WTC11 (cell line): ENCODE measurements at regions not wholly inside any gene's neighbourhood (a gene's known extent, or its start where the extent isn't known, plus 50 kb on each side); places are given as distances from the start of the nearest gene placed in this dataset.

Source experiments
- ATAC-seq: fragments of 200-7000 bp; cut with Tn5 transposase; 2 replicates; pipeline ENCODE4 v1.10.0; 2021; ENCODE audit warnings: mild to moderate bottlenecking, moderate library complexity
- CTCF ChIA-PET: fragments of 300-600 bp; sonication (Branson Sonifier 250); formaldehyde crosslinking; loops from one replicate; lab custom pipeline; 2021; ENCODE audit warnings: antibody characterized with exemption; lab: Charles Lee
- POLR2A ChIA-PET: fragments of 350-600 bp; sonication (Branson Sonifier 250); formaldehyde crosslinking; loops from one replicate; lab custom pipeline; 2021; ENCODE audit warnings: antibody characterized with exemption; lab: Charles Lee
- DNase-seq: peaks from one replicate; pipeline ENCODE4 v3.0.0; 2021; ENCODE audit warnings: low spot score
- H3K27ac Mint-ChIP-seq: 2 replicates; pipeline ENCODE4 v1.8.0; 2021; ENCODE audit warnings: mixed read lengths
- H3K27me3 Mint-ChIP-seq: 2 replicates; pipeline ENCODE4 v1.8.0; 2021; ENCODE audit warnings: low read depth, mild to moderate bottlenecking, moderate library complexity, mixed read lengths
- H3K36me3 Mint-ChIP-seq: 2 replicates; pipeline ENCODE4 v1.8.0; 2021; ENCODE audit warnings: mixed read lengths
- H3K4me1 Mint-ChIP-seq: 2 replicates; pipeline ENCODE4 v1.8.0; 2022; ENCODE audit warnings: mixed read lengths
- H3K4me3 Mint-ChIP-seq: 2 replicates; pipeline ENCODE4 v1.8.0; 2021; ENCODE audit warnings: mild to moderate bottlenecking, moderate library complexity, mixed read lengths
- H3K9me3 Mint-ChIP-seq: 2 replicates; pipeline ENCODE4 v1.8.0; 2021; ENCODE audit warnings: mixed read lengths
- ATF1 ChIP-seq: sonication (generic); formaldehyde crosslinking; IDR thresholded peaks from 2 replicates; pipeline ENCODE4 v1.8.1; 2023; ENCODE audit warnings: mild to moderate bottlenecking, moderate library complexity, missing genetic modification reagents
- CREM ChIP-seq: sonication (generic); formaldehyde crosslinking; IDR thresholded peaks from 2 replicates; pipeline ENCODE4 v1.8.1; 2022; ENCODE audit warnings: mild to moderate bottlenecking, missing genetic modification reagents, moderate library complexity
- ESRRA ChIP-seq: sonication (generic); formaldehyde crosslinking; IDR thresholded peaks from 2 replicates; pipeline ENCODE4 v1.8.1; 2022; ENCODE audit warnings: mild to moderate bottlenecking, missing genetic modification reagents, borderline replicate concordance
- HMGA2 ChIP-seq: fragments of 250-450 bp; sonication (Bioruptor Pico); IDR thresholded peaks from 2 replicates; pipeline ENCODE4 v1.4.0; 2021; ENCODE audit warnings: mild to moderate bottlenecking, moderate library complexity
- IRF2 ChIP-seq: sonication (generic); formaldehyde crosslinking; IDR thresholded peaks from 2 replicates; pipeline ENCODE4 v1.8.0; 2022; ENCODE audit warnings: low read depth, missing genetic modification reagents, borderline replicate concordance
- MYBL2 ChIP-seq: sonication (generic); formaldehyde crosslinking; IDR thresholded peaks from 2 replicates; pipeline ENCODE4 v1.8.1; 2023; ENCODE audit warnings: mild to moderate bottlenecking, moderate library complexity, missing genetic modification reagents
- NFYB ChIP-seq: sonication (generic); formaldehyde crosslinking; conservative IDR thresholded peaks from 2 replicates; pipeline ENCODE4 v1.8.0; 2022; ENCODE audit warnings: low read depth, missing genetic modification reagents
- PRRX2 ChIP-seq: fragments of 250-450 bp; sonication (Bioruptor Pico); IDR thresholded peaks from 2 replicates; pipeline ENCODE4 v1.8.0; 2021; ENCODE audit warnings: mild to moderate bottlenecking
- RELA ChIP-seq: sonication (generic); formaldehyde crosslinking; IDR thresholded peaks from 2 replicates; pipeline ENCODE4 v1.8.1; 2022; ENCODE audit warnings: missing genetic modification reagents, mild to moderate bottlenecking, borderline replicate concordance
- SOX15 ChIP-seq: fragments of 250-450 bp; sonication (Bioruptor Pico); IDR thresholded peaks from 2 replicates; pipeline ENCODE4 v1.9.0; 2021; ENCODE audit warnings: mild to moderate bottlenecking
- TP53 ChIP-seq: sonication (generic); formaldehyde crosslinking; IDR thresholded peaks from 2 replicates; pipeline ENCODE4 v1.8.1; 2023; ENCODE audit warnings: mild to moderate bottlenecking, missing genetic modification reagents
- ZNF138 ChIP-seq: sonication (generic); formaldehyde crosslinking; conservative IDR thresholded peaks from 2 replicates; pipeline ENCODE4 v1.8.1; 2022; ENCODE audit warnings: mild to moderate bottlenecking, moderate library complexity, missing genetic modification reagents
- ZNF232 ChIP-seq: sonication (generic); formaldehyde crosslinking; IDR thresholded peaks from 2 replicates; pipeline ENCODE4 v1.8.0; 2022; ENCODE audit warnings: mild to moderate bottlenecking, missing genetic modification reagents
- TF ChIP-seq, protein P1 (sequence below): sonication (generic); formaldehyde crosslinking; IDR thresholded peaks from 2 replicates; pipeline ENCODE4 v1.8.1; 2023; ENCODE audit warnings: mild to moderate bottlenecking, missing genetic modification reagents, borderline replicate concordance
- TF ChIP-seq, protein P2 (sequence below): sonication (generic); formaldehyde crosslinking; IDR thresholded peaks from 2 replicates; pipeline ENCODE4 v1.8.0; 2022; ENCODE audit warnings: missing genetic modification reagents
- TF ChIP-seq, protein P3 (sequence below): sonication (generic); formaldehyde crosslinking; IDR thresholded peaks from 2 replicates; pipeline ENCODE4 v1.8.1; 2022; ENCODE audit warnings: low read depth, missing genetic modification reagents, borderline replicate concordance
- TF ChIP-seq, protein P4 (sequence below): fragments of 200-600 bp; IDR thresholded peaks from 2 replicates; pipeline ENCODE4 v1.8.0; 2022; ENCODE audit warnings: antibody characterized with exemption
- TF ChIP-seq, protein P5 (sequence below): fragments of 250-450 bp; sonication (Bioruptor Pico); IDR thresholded peaks from 2 replicates; pipeline ENCODE4 v1.9.0; 2021; ENCODE audit warnings: mild to moderate bottlenecking
- TF ChIP-seq, protein P6 (sequence below): fragments of 250-450 bp; sonication (Bioruptor Pico); IDR thresholded peaks from 2 replicates; pipeline ENCODE4 v1.9.0; 2021; ENCODE audit warnings: mild to moderate bottlenecking, borderline replicate concordance

DNA sequence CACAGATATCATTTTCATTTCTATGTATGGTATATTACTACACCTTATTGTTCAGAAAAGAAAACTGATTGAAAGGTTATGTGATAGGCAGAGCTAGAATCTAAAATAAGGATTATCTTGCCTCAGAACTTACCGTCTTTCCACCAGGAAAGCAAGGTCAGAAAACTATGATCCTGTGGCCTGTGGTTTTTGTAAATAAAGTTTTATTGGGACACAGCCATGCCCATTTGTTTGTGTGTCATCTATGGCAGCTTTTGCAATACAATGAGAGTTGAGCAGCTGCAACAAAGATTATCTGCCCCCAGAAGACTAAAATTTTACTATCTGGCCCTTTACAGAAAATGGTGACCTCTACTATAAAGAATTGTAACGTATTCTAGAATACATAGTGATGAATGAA lies 314.7 kb upstream of the SLCO3A1 start:
- Mint-ChIP-seq H3K27ac (no peak overlapping the region), H3K27me3 (no peaks in the 10 kb centered on the region), H3K4me3 (no peak overlapping the region), H3K9me3 (no peaks in the 10 kb centered on the region), H3K4me1 (no peaks in the 10 kb centered on the region), H3K36me3 (no peaks in the 10 kb centered on the region)
- DNase-seq (no peak), ATAC-seq (no peak)
- POLR2A ChIA-PET = no interaction called here
- CTCF ChIA-PET = no interaction called here
- TF ChIP-seq ZNF138 (CRISPR knock-in tag) (no peak), CREM (CRISPR knock-in tag) (no peak), SOX15 (no peak), TP53 (CRISPR knock-in tag) (no peak), RELA (CRISPR knock-in tag) (no peak), IRF2 (no peak), MYBL2 (CRISPR knock-in tag) (no peak), HMGA2 (no peak)
- TF ChIP-seq, protein P1, sequence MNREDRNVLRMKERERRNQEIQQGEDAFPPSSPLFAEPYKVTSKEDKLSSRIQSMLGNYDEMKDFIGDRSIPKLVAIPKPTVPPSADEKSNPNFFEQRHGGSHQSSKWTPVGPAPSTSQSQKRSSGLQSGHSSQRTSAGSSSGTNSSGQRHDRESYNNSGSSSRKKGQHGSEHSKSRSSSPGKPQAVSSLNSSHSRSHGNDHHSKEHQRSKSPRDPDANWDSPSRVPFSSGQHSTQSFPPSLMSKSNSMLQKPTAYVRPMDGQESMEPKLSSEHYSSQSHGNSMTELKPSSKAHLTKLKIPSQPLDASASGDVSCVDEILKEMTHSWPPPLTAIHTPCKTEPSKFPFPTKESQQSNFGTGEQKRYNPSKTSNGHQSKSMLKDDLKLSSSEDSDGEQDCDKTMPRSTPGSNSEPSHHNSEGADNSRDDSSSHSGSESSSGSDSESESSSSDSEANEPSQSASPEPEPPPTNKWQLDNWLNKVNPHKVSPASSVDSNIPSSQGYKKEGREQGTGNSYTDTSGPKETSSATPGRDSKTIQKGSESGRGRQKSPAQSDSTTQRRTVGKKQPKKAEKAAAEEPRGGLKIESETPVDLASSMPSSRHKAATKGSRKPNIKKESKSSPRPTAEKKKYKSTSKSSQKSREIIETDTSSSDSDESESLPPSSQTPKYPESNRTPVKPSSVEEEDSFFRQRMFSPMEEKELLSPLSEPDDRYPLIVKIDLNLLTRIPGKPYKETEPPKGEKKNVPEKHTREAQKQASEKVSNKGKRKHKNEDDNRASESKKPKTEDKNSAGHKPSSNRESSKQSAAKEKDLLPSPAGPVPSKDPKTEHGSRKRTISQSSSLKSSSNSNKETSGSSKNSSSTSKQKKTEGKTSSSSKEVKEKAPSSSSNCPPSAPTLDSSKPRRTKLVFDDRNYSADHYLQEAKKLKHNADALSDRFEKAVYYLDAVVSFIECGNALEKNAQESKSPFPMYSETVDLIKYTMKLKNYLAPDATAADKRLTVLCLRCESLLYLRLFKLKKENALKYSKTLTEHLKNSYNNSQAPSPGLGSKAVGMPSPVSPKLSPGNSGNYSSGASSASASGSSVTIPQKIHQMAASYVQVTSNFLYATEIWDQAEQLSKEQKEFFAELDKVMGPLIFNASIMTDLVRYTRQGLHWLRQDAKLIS = no peak
- TF ChIP-seq, protein P2, sequence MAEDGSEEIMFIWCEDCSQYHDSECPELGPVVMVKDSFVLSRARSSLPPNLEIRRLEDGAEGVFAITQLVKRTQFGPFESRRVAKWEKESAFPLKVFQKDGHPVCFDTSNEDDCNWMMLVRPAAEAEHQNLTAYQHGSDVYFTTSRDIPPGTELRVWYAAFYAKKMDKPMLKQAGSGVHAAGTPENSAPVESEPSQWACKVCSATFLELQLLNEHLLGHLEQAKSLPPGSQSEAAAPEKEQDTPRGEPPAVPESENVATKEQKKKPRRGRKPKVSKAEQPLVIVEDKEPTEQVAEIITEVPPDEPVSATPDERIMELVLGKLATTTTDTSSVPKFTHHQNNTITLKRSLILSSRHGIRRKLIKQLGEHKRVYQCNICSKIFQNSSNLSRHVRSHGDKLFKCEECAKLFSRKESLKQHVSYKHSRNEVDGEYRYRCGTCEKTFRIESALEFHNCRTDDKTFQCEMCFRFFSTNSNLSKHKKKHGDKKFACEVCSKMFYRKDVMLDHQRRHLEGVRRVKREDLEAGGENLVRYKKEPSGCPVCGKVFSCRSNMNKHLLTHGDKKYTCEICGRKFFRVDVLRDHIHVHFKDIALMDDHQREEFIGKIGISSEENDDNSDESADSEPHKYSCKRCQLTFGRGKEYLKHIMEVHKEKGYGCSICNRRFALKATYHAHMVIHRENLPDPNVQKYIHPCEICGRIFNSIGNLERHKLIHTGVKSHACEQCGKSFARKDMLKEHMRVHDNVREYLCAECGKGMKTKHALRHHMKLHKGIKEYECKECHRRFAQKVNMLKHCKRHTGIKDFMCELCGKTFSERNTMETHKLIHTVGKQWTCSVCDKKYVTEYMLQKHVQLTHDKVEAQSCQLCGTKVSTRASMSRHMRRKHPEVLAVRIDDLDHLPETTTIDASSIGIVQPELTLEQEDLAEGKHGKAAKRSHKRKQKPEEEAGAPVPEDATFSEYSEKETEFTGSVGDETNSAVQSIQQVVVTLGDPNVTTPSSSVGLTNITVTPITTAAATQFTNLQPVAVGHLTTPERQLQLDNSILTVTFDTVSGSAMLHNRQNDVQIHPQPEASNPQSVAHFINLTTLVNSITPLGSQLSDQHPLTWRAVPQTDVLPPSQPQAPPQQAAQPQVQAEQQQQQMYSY = no peak
- TF ChIP-seq, protein P3, sequence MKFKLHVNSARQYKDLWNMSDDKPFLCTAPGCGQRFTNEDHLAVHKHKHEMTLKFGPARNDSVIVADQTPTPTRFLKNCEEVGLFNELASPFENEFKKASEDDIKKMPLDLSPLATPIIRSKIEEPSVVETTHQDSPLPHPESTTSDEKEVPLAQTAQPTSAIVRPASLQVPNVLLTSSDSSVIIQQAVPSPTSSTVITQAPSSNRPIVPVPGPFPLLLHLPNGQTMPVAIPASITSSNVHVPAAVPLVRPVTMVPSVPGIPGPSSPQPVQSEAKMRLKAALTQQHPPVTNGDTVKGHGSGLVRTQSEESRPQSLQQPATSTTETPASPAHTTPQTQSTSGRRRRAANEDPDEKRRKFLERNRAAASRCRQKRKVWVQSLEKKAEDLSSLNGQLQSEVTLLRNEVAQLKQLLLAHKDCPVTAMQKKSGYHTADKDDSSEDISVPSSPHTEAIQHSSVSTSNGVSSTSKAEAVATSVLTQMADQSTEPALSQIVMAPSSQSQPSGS (CRISPR knock-in tag) = no peak
- TF ChIP-seq, protein P4, sequence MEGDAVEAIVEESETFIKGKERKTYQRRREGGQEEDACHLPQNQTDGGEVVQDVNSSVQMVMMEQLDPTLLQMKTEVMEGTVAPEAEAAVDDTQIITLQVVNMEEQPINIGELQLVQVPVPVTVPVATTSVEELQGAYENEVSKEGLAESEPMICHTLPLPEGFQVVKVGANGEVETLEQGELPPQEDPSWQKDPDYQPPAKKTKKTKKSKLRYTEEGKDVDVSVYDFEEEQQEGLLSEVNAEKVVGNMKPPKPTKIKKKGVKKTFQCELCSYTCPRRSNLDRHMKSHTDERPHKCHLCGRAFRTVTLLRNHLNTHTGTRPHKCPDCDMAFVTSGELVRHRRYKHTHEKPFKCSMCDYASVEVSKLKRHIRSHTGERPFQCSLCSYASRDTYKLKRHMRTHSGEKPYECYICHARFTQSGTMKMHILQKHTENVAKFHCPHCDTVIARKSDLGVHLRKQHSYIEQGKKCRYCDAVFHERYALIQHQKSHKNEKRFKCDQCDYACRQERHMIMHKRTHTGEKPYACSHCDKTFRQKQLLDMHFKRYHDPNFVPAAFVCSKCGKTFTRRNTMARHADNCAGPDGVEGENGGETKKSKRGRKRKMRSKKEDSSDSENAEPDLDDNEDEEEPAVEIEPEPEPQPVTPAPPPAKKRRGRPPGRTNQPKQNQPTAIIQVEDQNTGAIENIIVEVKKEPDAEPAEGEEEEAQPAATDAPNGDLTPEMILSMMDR = no peak
- TF ChIP-seq, protein P5, sequence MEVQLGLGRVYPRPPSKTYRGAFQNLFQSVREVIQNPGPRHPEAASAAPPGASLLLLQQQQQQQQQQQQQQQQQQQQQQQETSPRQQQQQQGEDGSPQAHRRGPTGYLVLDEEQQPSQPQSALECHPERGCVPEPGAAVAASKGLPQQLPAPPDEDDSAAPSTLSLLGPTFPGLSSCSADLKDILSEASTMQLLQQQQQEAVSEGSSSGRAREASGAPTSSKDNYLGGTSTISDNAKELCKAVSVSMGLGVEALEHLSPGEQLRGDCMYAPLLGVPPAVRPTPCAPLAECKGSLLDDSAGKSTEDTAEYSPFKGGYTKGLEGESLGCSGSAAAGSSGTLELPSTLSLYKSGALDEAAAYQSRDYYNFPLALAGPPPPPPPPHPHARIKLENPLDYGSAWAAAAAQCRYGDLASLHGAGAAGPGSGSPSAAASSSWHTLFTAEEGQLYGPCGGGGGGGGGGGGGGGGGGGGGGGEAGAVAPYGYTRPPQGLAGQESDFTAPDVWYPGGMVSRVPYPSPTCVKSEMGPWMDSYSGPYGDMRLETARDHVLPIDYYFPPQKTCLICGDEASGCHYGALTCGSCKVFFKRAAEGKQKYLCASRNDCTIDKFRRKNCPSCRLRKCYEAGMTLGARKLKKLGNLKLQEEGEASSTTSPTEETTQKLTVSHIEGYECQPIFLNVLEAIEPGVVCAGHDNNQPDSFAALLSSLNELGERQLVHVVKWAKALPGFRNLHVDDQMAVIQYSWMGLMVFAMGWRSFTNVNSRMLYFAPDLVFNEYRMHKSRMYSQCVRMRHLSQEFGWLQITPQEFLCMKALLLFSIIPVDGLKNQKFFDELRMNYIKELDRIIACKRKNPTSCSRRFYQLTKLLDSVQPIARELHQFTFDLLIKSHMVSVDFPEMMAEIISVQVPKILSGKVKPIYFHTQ = no peak

DNA sequence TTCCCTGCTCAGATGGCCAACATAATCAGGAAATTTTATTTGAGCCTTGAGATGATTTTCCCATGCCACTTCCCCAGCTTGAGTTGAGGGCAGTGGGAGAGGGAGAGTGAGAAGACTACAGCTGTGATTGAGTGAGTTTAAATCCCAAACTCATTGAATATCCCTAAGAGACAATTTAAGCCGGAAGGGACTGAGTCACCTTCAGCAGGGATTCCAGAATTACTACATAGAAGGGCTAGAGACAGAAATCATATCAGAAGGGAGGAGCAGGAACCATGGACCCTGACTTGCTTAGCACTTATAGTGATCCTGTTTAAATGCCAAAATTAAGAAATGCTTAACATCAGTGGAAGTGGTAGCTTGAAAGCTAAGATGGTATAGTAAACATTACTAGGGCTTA lies 312.2 kb upstream of the SLCO3A1 start:
- H3K36me3 Mint-ChIP-seq = no peaks in the 10 kb centered on the region
- no peak for ATAC-seq
- H3K4me1 Mint-ChIP-seq = no peaks in the 10 kb centered on the region
- ChIA-PET CTCF (no interaction called here), POLR2A (no interaction called here)
- no peaks in the 10 kb centered on the region for H3K27me3 Mint-ChIP-seq
- no peak for DNase-seq
- no peak overlapping the region for H3K4me3 Mint-ChIP-seq
- no peak overlapping the region for H3K27ac Mint-ChIP-seq
- H3K9me3 Mint-ChIP-seq = peaks cover 7% of the 10 kb centered on the region; the same call in 1 of the 2 replicates
- TF ChIP-seq ESRRA (CRISPR knock-in tag) (no peak), NFYB (CRISPR knock-in tag) (no peak), TP53 (CRISPR knock-in tag) (no peak), ATF1 (CRISPR knock-in tag) (no peak), MYBL2 (CRISPR knock-in tag) (no peak), PRRX2 (CRISPR knock-in tag) (no peak), ZNF232 (CRISPR knock-in tag) (no peak)
- TF ChIP-seq, protein P6, sequence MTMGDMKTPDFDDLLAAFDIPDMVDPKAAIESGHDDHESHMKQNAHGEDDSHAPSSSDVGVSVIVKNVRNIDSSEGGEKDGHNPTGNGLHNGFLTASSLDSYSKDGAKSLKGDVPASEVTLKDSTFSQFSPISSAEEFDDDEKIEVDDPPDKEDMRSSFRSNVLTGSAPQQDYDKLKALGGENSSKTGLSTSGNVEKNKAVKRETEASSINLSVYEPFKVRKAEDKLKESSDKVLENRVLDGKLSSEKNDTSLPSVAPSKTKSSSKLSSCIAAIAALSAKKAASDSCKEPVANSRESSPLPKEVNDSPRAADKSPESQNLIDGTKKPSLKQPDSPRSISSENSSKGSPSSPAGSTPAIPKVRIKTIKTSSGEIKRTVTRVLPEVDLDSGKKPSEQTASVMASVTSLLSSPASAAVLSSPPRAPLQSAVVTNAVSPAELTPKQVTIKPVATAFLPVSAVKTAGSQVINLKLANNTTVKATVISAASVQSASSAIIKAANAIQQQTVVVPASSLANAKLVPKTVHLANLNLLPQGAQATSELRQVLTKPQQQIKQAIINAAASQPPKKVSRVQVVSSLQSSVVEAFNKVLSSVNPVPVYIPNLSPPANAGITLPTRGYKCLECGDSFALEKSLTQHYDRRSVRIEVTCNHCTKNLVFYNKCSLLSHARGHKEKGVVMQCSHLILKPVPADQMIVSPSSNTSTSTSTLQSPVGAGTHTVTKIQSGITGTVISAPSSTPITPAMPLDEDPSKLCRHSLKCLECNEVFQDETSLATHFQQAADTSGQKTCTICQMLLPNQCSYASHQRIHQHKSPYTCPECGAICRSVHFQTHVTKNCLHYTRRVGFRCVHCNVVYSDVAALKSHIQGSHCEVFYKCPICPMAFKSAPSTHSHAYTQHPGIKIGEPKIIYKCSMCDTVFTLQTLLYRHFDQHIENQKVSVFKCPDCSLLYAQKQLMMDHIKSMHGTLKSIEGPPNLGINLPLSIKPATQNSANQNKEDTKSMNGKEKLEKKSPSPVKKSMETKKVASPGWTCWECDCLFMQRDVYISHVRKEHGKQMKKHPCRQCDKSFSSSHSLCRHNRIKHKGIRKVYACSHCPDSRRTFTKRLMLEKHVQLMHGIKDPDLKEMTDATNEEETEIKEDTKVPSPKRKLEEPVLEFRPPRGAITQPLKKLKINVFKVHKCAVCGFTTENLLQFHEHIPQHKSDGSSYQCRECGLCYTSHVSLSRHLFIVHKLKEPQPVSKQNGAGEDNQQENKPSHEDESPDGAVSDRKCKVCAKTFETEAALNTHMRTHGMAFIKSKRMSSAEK (CRISPR knock-in tag) = no peak
